ENCODE measurements at regions not wholly inside any gene's neighbourhood (a gene's known extent, or its start where the extent isn't known, plus 50 kb on each side); places are given as distances from the start of the nearest gene placed in this dataset.

GRCh38 chr11:25520459-25520858 is 811.5 kb upstream of the ANO3 start:
- Histone ChIP-seq H3K36me3 (ENCODE audit: control insufficient read depth, insufficient read depth, low read length) (no peaks in the 10 kb centered on the region), H3K9ac (ENCODE audit: low read length) (no peak overlapping the region), H2BK120ac (ENCODE audit: low read depth, low read length) (no peak overlapping the region), H2AK5ac (ENCODE audit: low read length) (no peak overlapping the region), H3K18ac (ENCODE audit: low read length) (no peak overlapping the region), H3K79me1 (ENCODE audit: low read length) (no peaks in the 10 kb centered on the region), H3K4me1 (ENCODE audit: control insufficient read depth, low read depth, low read length) (no peaks in the 10 kb centered on the region), H3K56ac (ENCODE audit: low read length) (no peak overlapping the region), H3K23ac (ENCODE audit: low read length) (no peak overlapping the region), H3K4ac (ENCODE audit: low read depth, low read length) (no peak overlapping the region), H3K4me3 (ENCODE audit: low read length) (no peak overlapping the region), H3K27ac (ENCODE audit: low read depth, low read length) (no peak overlapping the region), H2BK15ac (replicated peaks; ENCODE audit: low read depth) (no peak overlapping the region), H3K27me3 (ENCODE audit: insufficient read depth, low read length, poor library complexity) (no peaks in the 10 kb centered on the region), H3K4me2 (ENCODE audit: low read length) (no peak overlapping the region), H4K5ac (ENCODE audit: low read length) (no peak overlapping the region), H2BK5ac (ENCODE audit: low read length) (no peak overlapping the region), H4K8ac (ENCODE audit: low read depth, low read length) (no peak overlapping the region), H3K79me2 (ENCODE audit: control insufficient read depth, insufficient read depth, low read length) (no peaks in the 10 kb centered on the region)
- DNase-seq = no peak

- Histone ChIP-seq H3K36me3 (ENCODE audit: control insufficient read depth, insufficient read depth, low read length) (no peaks in the 10 kb centered on the region), H3K18ac (ENCODE audit: low read length) (no peak overlapping the region), H4K8ac (ENCODE audit: low read depth, low read length) (no peak overlapping the region), H3K27me3 (ENCODE audit: insufficient read depth, low read length, poor library complexity) (no peaks in the 10 kb centered on the region), H2BK120ac (ENCODE audit: low read depth, low read length) (no peak overlapping the region), H3K23ac (ENCODE audit: low read length) (no peak overlapping the region), H3K4me2 (ENCODE audit: low read length) (no peak overlapping the region), H3K79me2 (ENCODE audit: control insufficient read depth, insufficient read depth, low read length) (no peaks in the 10 kb centered on the region), H3K79me1 (ENCODE audit: low read length) (no peaks in the 10 kb centered on the region), H3K4me3 (ENCODE audit: low read length) (no peak overlapping the region), H4K5ac (ENCODE audit: low read length) (no peak overlapping the region), H3K56ac (ENCODE audit: low read length) (no peak overlapping the region), H3K4me1 (ENCODE audit: control insufficient read depth, low read depth, low read length) (no peaks in the 10 kb centered on the region), H2AK5ac (ENCODE audit: low read length) (no peak overlapping the region), H3K27ac (ENCODE audit: low read depth, low read length) (no peak overlapping the region), H2BK15ac (replicated peaks; ENCODE audit: low read depth) (no peak overlapping the region), H3K9ac (ENCODE audit: low read length) (no peak overlapping the region), H3K4ac (ENCODE audit: low read depth, low read length) (no peak overlapping the region), H2BK5ac (ENCODE audit: low read length) (no peak overlapping the region)
- WGBS (ENCODE audit: extremely low coverage, insufficient coverage, low lambda C conversion rate) = no CpG with 5 or more reads among the region's 2 CpGs
- DNase-seq = no peak
These were observed 804.1 kb upstream of the ANO3 start for GRCh38 chr11:25527841-25528240.

GRCh38 chr11:25529572-25529971 is 802.4 kb upstream of the ANO3 start:
- no peak overlapping the region for H2BK120ac ChIP-seq (ENCODE audit: low read depth, low read length)
- H3K79me1 ChIP-seq (ENCODE audit: low read length) = no peaks in the 10 kb centered on the region
- no peaks in the 10 kb centered on the region for H3K36me3 ChIP-seq (ENCODE audit: control insufficient read depth, insufficient read depth, low read length)
- no peak for DNase-seq
- no peak overlapping the region for H2BK5ac ChIP-seq (ENCODE audit: low read length)
- H3K4me2 ChIP-seq (ENCODE audit: low read length) = no peak overlapping the region
- H3K4me1 ChIP-seq (ENCODE audit: control insufficient read depth, low read depth, low read length) = no peaks in the 10 kb centered on the region
- H3K4ac ChIP-seq (ENCODE audit: low read depth, low read length) = no peak overlapping the region
- no peak overlapping the region for H3K23ac ChIP-seq (ENCODE audit: low read length)
- H4K5ac ChIP-seq (ENCODE audit: low read length) = no peak overlapping the region
- no peaks in the 10 kb centered on the region for H3K79me2 ChIP-seq (ENCODE audit: control insufficient read depth, insufficient read depth, low read length)
- no peak overlapping the region for H4K8ac ChIP-seq (ENCODE audit: low read depth, low read length)
- H3K18ac ChIP-seq (ENCODE audit: low read length) = no peak overlapping the region
- H3K56ac ChIP-seq (ENCODE audit: low read length) = no peak overlapping the region
- no peaks in the 10 kb centered on the region for H3K27me3 ChIP-seq (ENCODE audit: insufficient read depth, low read length, poor library complexity)
- H2AK5ac ChIP-seq (ENCODE audit: low read length) = no peak overlapping the region
- no CpG with 5 or more reads among the region's 1 CpG for WGBS (ENCODE audit: extremely low coverage, insufficient coverage, low lambda C conversion rate)
- no peak overlapping the region for H3K4me3 ChIP-seq (ENCODE audit: low read length)
- H3K9ac ChIP-seq (ENCODE audit: low read length) = no peak overlapping the region
- H2BK15ac ChIP-seq (replicated peaks; ENCODE audit: low read depth) = no peak overlapping the region
- no peak overlapping the region for H3K27ac ChIP-seq (ENCODE audit: low read depth, low read length)

GRCh38 chr11:25535467-25536272 is 796.3 kb upstream of the ANO3 start:
- Histone ChIP-seq H2AK5ac (ENCODE audit: low read length) (no peak overlapping the region), H3K4me2 (ENCODE audit: low read length) (no peak overlapping the region), H4K8ac (ENCODE audit: low read depth, low read length) (no peak overlapping the region), H4K5ac (ENCODE audit: low read length) (no peak overlapping the region), H3K27me3 (ENCODE audit: insufficient read depth, low read length, poor library complexity) (no peaks in the 10 kb centered on the region), H3K79me1 (ENCODE audit: low read length) (no peaks in the 10 kb centered on the region), H3K56ac (ENCODE audit: low read length) (no peak overlapping the region), H3K4me1 (ENCODE audit: control insufficient read depth, low read depth, low read length) (no peaks in the 10 kb centered on the region), H2BK15ac (replicated peaks; ENCODE audit: low read depth) (no peak overlapping the region), H3K23ac (ENCODE audit: low read length) (no peak overlapping the region), H3K27ac (ENCODE audit: low read depth, low read length) (no peak overlapping the region), H2BK5ac (ENCODE audit: low read length) (no peak overlapping the region), H3K79me2 (ENCODE audit: control insufficient read depth, insufficient read depth, low read length) (no peaks in the 10 kb centered on the region), H3K4me3 (ENCODE audit: low read length) (no peak overlapping the region), H3K4ac (ENCODE audit: low read depth, low read length) (no peak overlapping the region), H3K18ac (ENCODE audit: low read length) (no peak overlapping the region), H3K36me3 (ENCODE audit: control insufficient read depth, insufficient read depth, low read length) (no peaks in the 10 kb centered on the region), H3K9ac (ENCODE audit: low read length) (no peak overlapping the region), H2BK120ac (ENCODE audit: low read depth, low read length) (no peak overlapping the region)
- WGBS (ENCODE audit: extremely low coverage, insufficient coverage, low lambda C conversion rate) = no CpG with 5 or more reads among the region's 4 CpGs
- no peak for DNase-seq

GRCh38 chr11:25536289-25536688 is 795.6 kb upstream of the ANO3 start:
- H2BK120ac ChIP-seq (ENCODE audit: low read depth, low read length) = no peak overlapping the region
- no peak overlapping the region for H4K8ac ChIP-seq (ENCODE audit: low read depth, low read length)
- H3K23ac ChIP-seq (ENCODE audit: low read length) = no peak overlapping the region
- no peak overlapping the region for H2BK5ac ChIP-seq (ENCODE audit: low read length)
- no peak overlapping the region for H3K27ac ChIP-seq (ENCODE audit: low read depth, low read length)
- no CpG with 5 or more reads among the region's 3 CpGs for WGBS (ENCODE audit: extremely low coverage, insufficient coverage, low lambda C conversion rate)
- H3K4ac ChIP-seq (ENCODE audit: low read depth, low read length) = no peak overlapping the region
- no peak for DNase-seq
- no peak overlapping the region for H2AK5ac ChIP-seq (ENCODE audit: low read length)
- no peak overlapping the region for H3K18ac ChIP-seq (ENCODE audit: low read length)
- no peak overlapping the region for H3K9ac ChIP-seq (ENCODE audit: low read length)
- H3K4me1 ChIP-seq (ENCODE audit: control insufficient read depth, low read depth, low read length) = no peaks in the 10 kb centered on the region
- H3K79me1 ChIP-seq (ENCODE audit: low read length) = no peaks in the 10 kb centered on the region
- no peak overlapping the region for H3K4me3 ChIP-seq (ENCODE audit: low read length)
- no peaks in the 10 kb centered on the region for H3K36me3 ChIP-seq (ENCODE audit: control insufficient read depth, insufficient read depth, low read length)
- no peak overlapping the region for H3K4me2 ChIP-seq (ENCODE audit: low read length)
- no peak overlapping the region for H3K56ac ChIP-seq (ENCODE audit: low read length)
- no peaks in the 10 kb centered on the region for H3K27me3 ChIP-seq (ENCODE audit: insufficient read depth, low read length, poor library complexity)
- H2BK15ac ChIP-seq (replicated peaks; ENCODE audit: low read depth) = no peak overlapping the region
- no peak overlapping the region for H4K5ac ChIP-seq (ENCODE audit: low read length)
- H3K79me2 ChIP-seq (ENCODE audit: control insufficient read depth, insufficient read depth, low read length) = no peaks in the 10 kb centered on the region

GRCh38 chr11:25537393-25537792 is 794.5 kb upstream of the ANO3 start:
- Histone ChIP-seq H2BK15ac (replicated peaks; ENCODE audit: low read depth) (no peak overlapping the region), H3K27ac (ENCODE audit: low read depth, low read length) (no peak overlapping the region), H3K4me1 (ENCODE audit: control insufficient read depth, low read depth, low read length) (no peaks in the 10 kb centered on the region), H3K9ac (ENCODE audit: low read length) (no peak overlapping the region), H2AK5ac (ENCODE audit: low read length) (no peak overlapping the region), H3K4me2 (ENCODE audit: low read length) (no peak overlapping the region), H3K23ac (ENCODE audit: low read length) (no peak overlapping the region), H3K27me3 (ENCODE audit: insufficient read depth, low read length, poor library complexity) (no peaks in the 10 kb centered on the region), H3K56ac (ENCODE audit: low read length) (no peak overlapping the region), H4K8ac (ENCODE audit: low read depth, low read length) (no peak overlapping the region), H4K5ac (ENCODE audit: low read length) (no peak overlapping the region), H3K79me1 (ENCODE audit: low read length) (no peaks in the 10 kb centered on the region), H3K36me3 (ENCODE audit: control insufficient read depth, insufficient read depth, low read length) (no peaks in the 10 kb centered on the region), H2BK5ac (ENCODE audit: low read length) (no peak overlapping the region), H3K4me3 (ENCODE audit: low read length) (no peak overlapping the region), H3K18ac (ENCODE audit: low read length) (no peak overlapping the region), H3K79me2 (ENCODE audit: control insufficient read depth, insufficient read depth, low read length) (no peaks in the 10 kb centered on the region), H3K4ac (ENCODE audit: low read depth, low read length) (no peak overlapping the region), H2BK120ac (ENCODE audit: low read depth, low read length) (no peak overlapping the region)
- no peak for DNase-seq
- WGBS (ENCODE audit: extremely low coverage, insufficient coverage, low lambda C conversion rate) = no CpG with 5 or more reads among the region's 1 CpG

All from mesendoderm (in vitro differentiated cells).